ENCODE measurements at regions not wholly inside any gene's neighbourhood (a gene's known extent, or its start where the extent isn't known, plus 50 kb on each side); places are given as distances from the start of the nearest gene placed in this dataset.

DNA sequence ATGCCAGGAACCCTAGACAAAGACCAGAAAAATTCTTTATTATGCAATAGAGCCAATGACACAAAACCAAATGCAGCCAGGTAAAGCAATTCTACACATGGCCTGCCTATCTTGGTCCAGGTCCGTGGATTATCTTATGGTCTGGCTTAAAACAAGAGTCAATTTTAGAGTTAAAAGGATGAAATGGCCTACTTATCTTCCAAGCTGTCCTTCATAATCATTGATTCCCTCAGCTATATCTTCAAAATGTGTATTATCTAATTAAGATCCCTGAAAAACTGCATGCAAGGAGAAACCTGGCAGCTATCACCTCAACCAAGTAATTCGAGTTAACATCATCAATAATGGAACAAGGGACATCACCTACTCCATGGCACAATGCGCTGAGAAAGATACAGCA, 479.4 kb upstream of the NRP1 start:
- DNase-seq (ENCODE audit: low spot score) (no peak), ATAC-seq (ENCODE audit: low read depth) (no peak)
- TF ChIP-seq, protein P1, sequence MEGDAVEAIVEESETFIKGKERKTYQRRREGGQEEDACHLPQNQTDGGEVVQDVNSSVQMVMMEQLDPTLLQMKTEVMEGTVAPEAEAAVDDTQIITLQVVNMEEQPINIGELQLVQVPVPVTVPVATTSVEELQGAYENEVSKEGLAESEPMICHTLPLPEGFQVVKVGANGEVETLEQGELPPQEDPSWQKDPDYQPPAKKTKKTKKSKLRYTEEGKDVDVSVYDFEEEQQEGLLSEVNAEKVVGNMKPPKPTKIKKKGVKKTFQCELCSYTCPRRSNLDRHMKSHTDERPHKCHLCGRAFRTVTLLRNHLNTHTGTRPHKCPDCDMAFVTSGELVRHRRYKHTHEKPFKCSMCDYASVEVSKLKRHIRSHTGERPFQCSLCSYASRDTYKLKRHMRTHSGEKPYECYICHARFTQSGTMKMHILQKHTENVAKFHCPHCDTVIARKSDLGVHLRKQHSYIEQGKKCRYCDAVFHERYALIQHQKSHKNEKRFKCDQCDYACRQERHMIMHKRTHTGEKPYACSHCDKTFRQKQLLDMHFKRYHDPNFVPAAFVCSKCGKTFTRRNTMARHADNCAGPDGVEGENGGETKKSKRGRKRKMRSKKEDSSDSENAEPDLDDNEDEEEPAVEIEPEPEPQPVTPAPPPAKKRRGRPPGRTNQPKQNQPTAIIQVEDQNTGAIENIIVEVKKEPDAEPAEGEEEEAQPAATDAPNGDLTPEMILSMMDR (IDR thresholded peaks at IDR 0.05; ENCODE audit: poor library complexity, severe bottlenecking) = no peak
- no peak overlapping the region for H3K27ac ChIP-seq (ENCODE audit: poor library complexity, severe bottlenecking)
- no peak overlapping the region for H3K4me3 ChIP-seq (ENCODE audit: severe bottlenecking)
- H3K9me3 ChIP-seq (ENCODE audit: severe bottlenecking) = no peaks in the 10 kb centered on the region
- no peaks in the 10 kb centered on the region for H3K36me3 ChIP-seq (ENCODE audit: low read depth)
- H3K27me3 ChIP-seq (ENCODE audit: insufficient read depth, poor library complexity, severe bottlenecking) = no peaks in the 10 kb centered on the region
- H3K4me1 ChIP-seq (ENCODE audit: insufficient read depth, poor library complexity, severe bottlenecking) = no peaks in the 10 kb centered on the region

DNA sequence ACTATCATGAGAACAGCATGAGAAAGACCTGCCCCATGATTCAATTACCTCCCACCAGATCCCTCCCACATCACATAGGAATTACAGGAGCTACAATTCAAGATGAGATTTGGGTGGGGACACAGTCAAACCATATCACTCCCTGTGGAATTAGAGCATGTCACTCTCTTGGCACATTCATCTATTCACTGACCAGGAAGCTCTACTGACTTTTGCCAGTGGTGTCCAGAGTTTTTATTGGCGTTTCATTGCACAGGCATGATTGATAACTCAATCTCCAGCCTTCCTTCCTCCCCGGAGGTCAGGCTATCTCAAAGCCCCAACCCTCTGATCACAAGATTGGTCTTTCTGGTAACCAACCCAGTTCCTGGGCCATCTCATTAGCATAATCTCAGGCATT, 478.9 kb upstream of the NRP1 start:
- TF ChIP-seq, protein P1 (IDR thresholded peaks at IDR 0.05; ENCODE audit: poor library complexity, severe bottlenecking) = no peak
- DNase-seq (ENCODE audit: low spot score) (no peak), ATAC-seq (ENCODE audit: low read depth) (no peak)
- no peaks in the 10 kb centered on the region for H3K27me3 ChIP-seq (ENCODE audit: insufficient read depth, poor library complexity, severe bottlenecking)
- no peaks in the 10 kb centered on the region for H3K4me1 ChIP-seq (ENCODE audit: insufficient read depth, poor library complexity, severe bottlenecking)
- no peak overlapping the region for H3K27ac ChIP-seq (ENCODE audit: poor library complexity, severe bottlenecking)
- no peak overlapping the region for H3K4me3 ChIP-seq (ENCODE audit: severe bottlenecking)
- H3K36me3 ChIP-seq (ENCODE audit: low read depth) = no peaks in the 10 kb centered on the region
- H3K9me3 ChIP-seq (ENCODE audit: severe bottlenecking) = no peaks in the 10 kb centered on the region

DNA sequence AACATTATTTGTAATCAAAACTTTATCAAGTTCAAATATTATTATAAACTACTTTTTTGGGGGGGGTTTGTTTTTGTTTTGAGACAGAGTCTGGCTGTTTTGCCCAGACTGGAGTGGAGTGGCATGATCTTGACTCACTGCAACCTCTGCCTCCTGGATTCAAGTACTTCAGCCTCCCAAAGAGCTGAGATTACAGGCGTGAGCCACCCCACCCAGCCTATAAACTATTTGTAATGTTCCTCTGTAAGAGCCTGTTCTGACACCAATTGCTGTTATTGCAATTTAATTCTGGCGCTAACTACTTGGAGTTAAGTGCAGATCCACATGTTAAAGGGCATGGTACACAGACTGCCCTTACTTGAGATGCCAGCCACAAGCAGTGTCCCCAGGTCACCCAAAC, 478.1 kb upstream of the NRP1 start:
- DNase-seq (ENCODE audit: low spot score) (no peak), ATAC-seq (ENCODE audit: low read depth) (no peak)
- TF ChIP-seq, protein P1 (IDR thresholded peaks at IDR 0.05; ENCODE audit: poor library complexity, severe bottlenecking) = no peak
- Histone ChIP-seq H3K27me3 (ENCODE audit: insufficient read depth, poor library complexity, severe bottlenecking) (no peaks in the 10 kb centered on the region), H3K4me1 (ENCODE audit: insufficient read depth, poor library complexity, severe bottlenecking) (no peaks in the 10 kb centered on the region), H3K27ac (ENCODE audit: poor library complexity, severe bottlenecking) (no peak overlapping the region), H3K4me3 (ENCODE audit: severe bottlenecking) (no peak overlapping the region), H3K36me3 (ENCODE audit: low read depth) (no peaks in the 10 kb centered on the region), H3K9me3 (ENCODE audit: severe bottlenecking) (no peaks in the 10 kb centered on the region)

DNA sequence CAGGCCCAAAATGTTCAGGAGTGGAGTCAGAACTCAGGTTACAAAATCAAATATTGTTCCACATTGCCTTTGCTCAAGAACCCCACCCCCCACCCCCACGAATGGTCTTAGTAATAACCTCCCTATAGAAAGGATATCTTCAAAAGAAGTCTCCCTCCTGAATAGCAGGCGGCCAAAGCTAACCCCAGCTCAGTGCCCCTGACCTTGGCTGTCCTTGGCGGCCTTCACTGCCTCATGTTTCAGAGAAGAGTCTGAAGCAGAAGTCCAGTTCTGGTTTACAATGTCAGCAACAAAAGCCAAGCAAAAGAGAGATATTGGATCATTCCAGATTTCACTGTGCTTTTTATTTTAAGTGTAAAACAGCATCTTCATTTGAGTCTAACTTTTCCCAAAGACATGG, 476.5 kb upstream of the NRP1 start:
- ATAC-seq (ENCODE audit: low read depth) (no peak), DNase-seq (ENCODE audit: low spot score) (no peak)
- Histone ChIP-seq H3K9me3 (ENCODE audit: severe bottlenecking) (no peaks in the 10 kb centered on the region), H3K27ac (ENCODE audit: poor library complexity, severe bottlenecking) (no peak overlapping the region), H3K36me3 (ENCODE audit: low read depth) (no peaks in the 10 kb centered on the region), H3K4me1 (ENCODE audit: insufficient read depth, poor library complexity, severe bottlenecking) (no peaks in the 10 kb centered on the region), H3K27me3 (ENCODE audit: insufficient read depth, poor library complexity, severe bottlenecking) (no peaks in the 10 kb centered on the region), H3K4me3 (ENCODE audit: severe bottlenecking) (no peak overlapping the region)
- TF ChIP-seq, protein P1 (IDR thresholded peaks at IDR 0.05; ENCODE audit: poor library complexity, severe bottlenecking) = no peak

DNA sequence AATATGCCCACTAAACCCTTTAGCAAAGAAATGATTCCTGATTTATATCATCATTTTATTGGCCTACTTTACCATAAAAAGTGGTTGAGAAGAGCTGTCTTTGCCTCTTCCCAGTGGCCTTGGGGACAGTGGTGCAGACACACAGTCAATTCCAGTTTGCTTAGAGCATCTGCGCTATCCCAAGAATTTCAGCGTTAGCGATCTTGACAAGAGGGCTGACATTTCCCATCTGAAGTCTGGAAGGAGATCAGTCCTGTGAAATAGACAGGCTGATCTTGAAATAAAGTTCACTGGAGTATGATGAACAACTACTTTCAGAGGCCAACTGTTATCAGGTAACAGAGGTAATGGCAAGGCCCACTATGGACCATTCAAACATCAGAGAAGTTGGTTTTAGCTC, 475.3 kb upstream of the NRP1 start:
- Histone ChIP-seq H3K27ac (ENCODE audit: poor library complexity, severe bottlenecking) (no peak overlapping the region), H3K4me1 (ENCODE audit: insufficient read depth, poor library complexity, severe bottlenecking) (no peaks in the 10 kb centered on the region), H3K36me3 (ENCODE audit: low read depth) (no peaks in the 10 kb centered on the region), H3K4me3 (ENCODE audit: severe bottlenecking) (no peak overlapping the region), H3K27me3 (ENCODE audit: insufficient read depth, poor library complexity, severe bottlenecking) (no peaks in the 10 kb centered on the region), H3K9me3 (ENCODE audit: severe bottlenecking) (no peaks in the 10 kb centered on the region)
- TF ChIP-seq, protein P1 (IDR thresholded peaks at IDR 0.05; ENCODE audit: poor library complexity, severe bottlenecking) = no peak
- DNase-seq (ENCODE audit: low spot score) (no peak), ATAC-seq (ENCODE audit: low read depth) (no peak)
